Ovary (tissue), 7 donors: ENCODE measurements at regions not wholly inside any gene's neighbourhood (a gene's known extent, or its start where the extent isn't known, plus 50 kb on each side); places are given as distances from the start of the nearest gene placed in this dataset.

ENCODE experiments used
- DNase-seq, 5 donors: peaks; one replicate each; pipeline ENCODE4 v3.0.0-alpha.2; 2019 to 2020
- H3K27ac ChIP-seq, 2 donors: fragments of 200-600 bp; one replicate each; pipeline versions ENCODE4 v1.5.1 to v1.8.0; 2019 to 2022
- H3K27me3 ChIP-seq: fragments of 200-600 bp; one replicate; pipeline ENCODE4 v1.8.0; 2022
- H3K36me3 ChIP-seq: fragments of 200-600 bp; sonication (generic); one replicate; pipeline ENCODE4 v1.5.1; 2019
- H3K4me1 ChIP-seq: one replicate; pipeline ENCODE4 v1.8.1; 2013; ENCODE audit warnings: mild to moderate bottlenecking, moderate library complexity; ENCODE audit not compliant: insufficient read depth
- H3K4me3 ChIP-seq: fragments of 200-600 bp; sonication (generic); one replicate; pipeline ENCODE4 v1.5.1; 2017
- H3K9me3 ChIP-seq, 2 donors: fragments of 200-600 bp in 1 of 2; sonication (generic) in 1 of 2; one replicate each; pipeline versions ENCODE4 v1.5.1 to v1.8.1; 2013 to 2019; ENCODE audit warnings: mild to moderate bottlenecking in 1 of 2, moderate library complexity in 1 of 2
- CTCF ChIP-seq, 3 donors: fragments of 450-650 bp in 2 of 3; fragments of 200-600 bp in 1 of 3; IDR thresholded peaks; one replicate each; pipeline versions ENCODE4 v1.5.1 to v1.8.0; 2016 to 2022; ENCODE audit warnings: antibody characterized with exemption in 3 of 3, mild to moderate bottlenecking in 1 of 3
- EP300 ChIP-seq: sonication (generic); formaldehyde crosslinking; IDR thresholded peaks from one replicate; pipeline ENCODE4 v1.6.1; 2017; ENCODE audit warnings: antibody characterized with exemption
- POLR2A ChIP-seq: fragments of 450-650 bp; IDR thresholded peaks from one replicate; pipeline ENCODE4 v1.6.1; 2017; ENCODE audit warnings: antibody characterized with exemption, mild to moderate bottlenecking, moderate library complexity
- WGBS, 3 donors: extraction: QIAGEN DNeasy Blood & Tissue Kit in 1 of 3; methylation state at CpG; one replicate each; pipeline versions ENCODE4 v1.1.5 to v1.1.7; 2013 to 2017; 5-methylcytosine and 5-hydroxymethylcytosine counted together
- intact Hi-C, 4 donors: fragments of 100-400 bp; cut with DNase I; formaldehyde crosslinking; loops; one replicate each; pipeline versions ENCODE4 v1.11.0 to v1.15.1; 2022 to 2023
- donor health status: DM: no; HTN: no; CAD: no; lungs with moderate emphysema.
- donor health status: DM: no; HTN: no; CAD: no.
- donor health status: Bipolar disorder and iron deficiency.
- donor health status: DM: no; HTN: no; CAD: no.
- donor health status: DM: yes; HTN: yes; CAD: no.

GRCh38 chr2:217655651-217656050 lies 347.1 kb downstream of the TNS1 start:
- no peak overlapping the region for H3K27ac ChIP-seq
- intact Hi-C loops, result no loop called here
- peaks cover 7% of the 10 kb centered on the region for H3K4me1 ChIP-seq
- 90 to 94% (median 91%) methylated on average over 1 of the region's 1 CpG for WGBS, 3 donors
- DNase-seq, result no peak
- TF ChIP-seq EP300 (no peak), CTCF (IDR thresholded peaks at IDR 0.05) (no peak), POLR2A (no peak)
- no peaks in the 10 kb centered on the region for H3K27me3 ChIP-seq
- H3K4me3 ChIP-seq, result no peak overlapping the region
- no peaks in the 10 kb centered on the region for H3K36me3 ChIP-seq
- H3K9me3 ChIP-seq, result no peaks in the 10 kb centered on the region

- Histone ChIP-seq H3K27ac (no peak overlapping the region), H3K36me3 (no peaks in the 10 kb centered on the region), H3K9me3 (no peaks in the 10 kb centered on the region), H3K27me3 (no peaks in the 10 kb centered on the region), H3K4me1 (peaks cover 7% of the 10 kb centered on the region), H3K4me3 (no peak overlapping the region)
- 86 to 87% (median 86%) methylated on average over 4 of the region's 4 CpGs for WGBS, 3 donors
- intact Hi-C loops, result loop anchor here in 1 of 4 donors (5.0 kb wide), 1 partner anchor 53 kb away; no protein-coding TSS in a partner anchor
- TF ChIP-seq CTCF (IDR thresholded peaks at IDR 0.05), result no peak
- no peak for TF ChIP-seq POLR2A
- TF ChIP-seq EP300, result no peak
- DNase-seq, result no peak
Measured at GRCh38 chr2:217654168-217654567, 348.6 kb downstream of the TNS1 start.

- Histone ChIP-seq H3K36me3 (no peaks in the 10 kb centered on the region), H3K9me3 (no peaks in the 10 kb centered on the region), H3K4me3 (no peak overlapping the region), H3K27ac (peak overlapping the region in 1 of 2 donors; percentile 30), H3K4me1 (peaks cover 7% of the 10 kb centered on the region), H3K27me3 (no peaks in the 10 kb centered on the region)
- intact Hi-C loops, result loop anchor here in 1 of 4 donors (5.0 kb wide), 1 partner anchor 54 kb away; no protein-coding TSS in a partner anchor
- WGBS, 3 donors, result 18 to 21% (median 19%) methylated on average over 7 of the region's 7 CpGs
- peak; percentile 57 to 75 (median 64) for DNase-seq
- TF ChIP-seq POLR2A (no peak), CTCF (IDR thresholded peaks at IDR 0.05) (no peak), EP300 (no peak)
Measured at GRCh38 chr2:217652761-217653639, 349.8 kb downstream of the TNS1 start.

GRCh38 chr2:217650716-217651360 lies 352.0 kb downstream of the TNS1 start:
- no peak for TF ChIP-seq EP300
- TF ChIP-seq CTCF (IDR thresholded peaks at IDR 0.05), result peak in 2 of 3 donors; percentile 26 to 40
- no peak for TF ChIP-seq POLR2A
- H3K9me3 ChIP-seq, result no peaks in the 10 kb centered on the region
- 68 to 73% (median 70%) methylated on average over 9 of the region's 9 CpGs for WGBS, 3 donors
- H3K27ac ChIP-seq, result no peak overlapping the region
- intact Hi-C loops, result loop anchor here in 1 of 4 donors (5.0 kb wide), 1 partner anchor 56 kb away; no protein-coding TSS in a partner anchor
- peak in 2 of 5 donors; percentile 21 to 28 for DNase-seq
- no peak overlapping the region for H3K4me3 ChIP-seq
- H3K36me3 ChIP-seq, result no peaks in the 10 kb centered on the region
- H3K4me1 ChIP-seq, result peaks cover 7% of the 10 kb centered on the region
- H3K27me3 ChIP-seq, result no peaks in the 10 kb centered on the region
